ENCODE measurements at regions not wholly inside any gene's neighbourhood (a gene's known extent, or its start where the extent isn't known, plus 50 kb on each side); places are given as distances from the start of the nearest gene placed in this dataset.
"Not testable (repeated sequence)": the region's sequence is repeated elsewhere in the genome, so short reads cannot be mapped to it uniquely, and the experiment has no call there.

DNA sequence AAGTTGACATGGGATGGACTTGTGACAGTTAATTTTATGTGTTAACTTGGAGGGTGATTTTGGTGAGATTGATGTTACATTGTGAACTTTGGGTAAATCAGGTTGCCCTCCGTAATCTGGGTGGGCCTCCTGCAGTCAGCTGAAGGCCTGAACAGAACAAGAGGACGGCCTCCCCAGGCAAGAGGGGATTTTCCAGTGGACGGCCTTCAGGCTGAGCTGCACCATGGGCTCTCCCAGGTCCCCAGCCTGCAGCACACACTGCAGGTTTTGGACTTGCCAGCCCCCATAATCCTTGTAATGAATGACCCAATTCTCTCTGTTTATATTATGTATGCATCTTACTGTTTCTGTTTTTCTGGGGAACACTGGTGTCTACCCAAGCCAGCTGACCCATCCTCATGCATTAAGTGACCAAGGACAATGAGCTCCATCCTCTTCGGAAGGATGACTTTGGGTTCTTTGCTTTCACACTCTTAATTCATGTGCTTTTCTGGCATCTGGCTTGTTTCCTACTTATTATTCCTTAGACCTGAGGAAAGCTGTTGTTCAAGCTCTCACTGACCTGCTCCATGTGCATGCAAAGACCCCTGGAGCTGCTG lies 64.2 kb downstream of the DACT2 start:
- no peak for DNase-seq (ENCODE audit: low spot score)

DNA sequence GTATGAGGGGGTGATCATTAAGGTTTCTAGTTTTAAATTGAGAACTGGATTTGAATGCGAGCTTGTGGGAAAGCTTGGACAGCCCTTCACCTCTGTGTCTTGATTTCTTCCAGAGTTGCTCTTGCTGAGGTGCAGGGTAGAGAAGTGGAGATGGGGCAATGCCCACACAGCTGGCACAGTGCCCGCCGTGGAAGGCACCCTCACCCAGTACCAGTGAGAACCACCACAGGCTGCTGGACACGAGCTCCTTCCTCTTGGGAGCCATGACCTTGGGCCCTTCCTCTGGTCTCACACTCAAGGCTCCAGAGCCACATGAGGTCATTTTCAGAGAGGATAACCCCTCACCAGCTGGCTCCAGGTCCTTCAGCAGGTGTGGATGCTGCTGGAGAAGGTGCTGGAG lies 67.3 kb downstream of the DACT2 start:
- DNase-seq (ENCODE audit: low spot score), result no peak

GRCh38 chr6:168250250-168250649 lies 69.3 kb downstream of the DACT2 start:
- DNase-seq (ENCODE audit: low spot score), result no peak

GRCh38 chr6:168249746-168250145 lies 69.8 kb downstream of the DACT2 start:
- no peak for DNase-seq (ENCODE audit: low spot score)

- DNase-seq (ENCODE audit: low spot score), result no peak
These were observed 71.4 kb downstream of the DACT2 start for GRCh38 chr6:168248148-168248620.

GRCh38 chr6:168247443-168248147 lies 72.0 kb downstream of the DACT2 start:
- no peak for DNase-seq (ENCODE audit: low spot score)

GRCh38 chr6:168244961-168245551 lies 74.5 kb downstream of the DACT2 start:
- no peak for DNase-seq (ENCODE audit: low spot score)

DNA sequence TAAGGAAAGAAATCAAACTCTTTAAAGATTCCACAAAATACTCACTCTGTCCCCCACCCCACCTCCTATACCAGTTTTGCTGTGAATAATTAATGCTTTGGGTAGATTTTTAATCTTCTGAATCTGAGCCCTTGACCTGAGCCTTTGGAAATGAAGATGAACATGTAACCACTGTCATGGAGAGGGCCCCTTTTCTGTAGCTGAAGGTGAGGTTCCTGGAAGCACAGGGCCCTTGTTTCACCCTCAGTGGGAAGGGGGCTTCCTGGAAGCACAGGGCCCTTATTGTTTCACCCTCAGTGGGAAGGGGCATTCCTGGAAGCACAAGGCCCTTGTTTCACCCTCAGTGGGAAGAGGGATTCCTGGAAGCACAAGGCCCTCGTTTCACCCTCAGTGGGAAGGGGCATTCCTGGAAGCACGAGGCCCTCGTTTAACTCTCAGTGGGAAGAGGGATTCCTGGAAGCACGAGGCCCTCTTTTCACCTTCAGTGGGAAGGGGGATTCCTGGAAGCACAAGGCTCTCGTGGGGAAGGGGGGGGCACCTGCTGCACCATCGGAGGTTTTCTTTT lies 75.7 kb downstream of the DACT2 start:
- DNase-seq (ENCODE audit: low spot score), result no peak

DNA sequence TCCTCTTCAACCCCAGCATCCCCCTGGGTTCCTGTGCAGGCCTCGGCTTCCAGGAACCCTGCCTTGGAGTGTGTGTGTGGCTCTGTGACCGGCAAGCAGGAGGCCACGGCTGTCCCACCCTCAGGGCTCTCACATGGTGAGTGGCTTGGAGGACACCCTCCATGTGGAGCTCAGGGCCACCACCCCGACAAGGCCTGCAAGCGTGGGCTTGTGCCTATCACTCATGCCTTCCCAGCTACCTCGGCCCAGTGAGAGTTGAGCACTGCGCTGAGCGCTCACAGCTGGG lies 76.7 kb downstream of the DACT2 start:
- DNase-seq (ENCODE audit: low spot score), result no peak

DNA sequence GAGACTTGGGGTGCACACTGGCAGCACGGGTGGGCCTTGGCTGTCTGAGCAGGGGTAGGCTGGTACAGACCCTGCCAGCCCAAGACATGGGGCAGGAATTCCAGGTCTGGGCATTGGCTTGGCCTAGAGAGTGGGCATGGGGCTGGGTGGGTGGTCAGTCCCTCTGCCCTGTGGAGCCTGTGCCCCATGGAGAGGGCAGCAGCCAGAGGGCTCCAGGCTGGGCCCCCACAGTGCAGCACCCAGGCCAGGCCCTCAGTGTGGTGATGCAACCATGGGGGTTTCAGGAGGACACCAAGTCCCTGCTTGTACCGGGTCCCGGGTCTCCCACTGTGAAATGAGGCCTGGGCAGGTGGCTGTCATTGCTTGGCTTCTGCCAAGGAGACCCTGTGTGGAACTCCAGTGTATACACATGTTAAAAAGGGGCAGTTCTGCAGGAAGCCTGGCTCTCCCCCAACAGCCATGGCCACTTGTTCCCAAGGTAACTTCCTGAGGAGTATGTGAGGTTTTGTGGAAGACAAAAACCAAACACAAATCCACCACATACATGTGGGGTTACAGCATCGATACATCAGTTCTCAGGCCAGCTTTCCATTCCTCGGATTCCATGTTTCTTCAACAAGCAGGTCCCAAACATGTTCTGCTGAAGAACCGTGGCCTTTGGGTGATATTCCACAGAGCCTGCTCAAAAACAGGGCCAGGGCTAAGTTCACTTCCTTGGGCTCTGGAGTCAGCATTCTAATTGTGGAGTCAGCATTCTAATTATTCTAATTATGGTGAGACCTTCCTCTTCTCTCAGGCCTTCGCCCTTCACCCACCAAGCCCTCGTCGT lies 77.3 kb downstream of the DACT2 start:
- no peak for DNase-seq (ENCODE audit: low spot score)

DNA sequence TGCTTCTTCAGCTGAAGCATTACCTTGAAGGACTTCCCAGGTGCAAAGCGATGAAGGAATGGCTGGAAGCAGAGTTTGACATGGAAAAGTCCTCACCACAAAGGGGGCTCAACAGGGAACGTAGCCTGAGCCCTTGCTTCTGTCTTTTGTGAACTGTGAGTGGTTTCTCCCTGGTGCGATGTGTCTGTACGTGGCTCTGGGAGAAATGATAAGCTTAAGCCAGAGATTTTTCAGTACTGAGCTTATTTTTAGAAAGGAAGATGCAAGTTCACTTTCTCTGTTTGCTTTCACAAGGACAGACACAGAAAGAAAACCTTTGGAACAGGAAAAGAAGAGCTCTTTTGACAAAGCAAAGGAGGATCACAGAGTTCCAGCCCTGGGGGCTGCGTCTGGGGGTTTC lies 79.4 kb downstream of the DACT2 start:
- DNase-seq (ENCODE audit: low spot score), result no peak

GRCh38 chr6:168239044-168239773 lies 80.4 kb downstream of the DACT2 start:
- no peak for DNase-seq (ENCODE audit: low spot score)

- no peak for DNase-seq (ENCODE audit: low spot score)
These were observed 81.2 kb downstream of the DACT2 start for GRCh38 chr6:168238159-168238909.

DNA sequence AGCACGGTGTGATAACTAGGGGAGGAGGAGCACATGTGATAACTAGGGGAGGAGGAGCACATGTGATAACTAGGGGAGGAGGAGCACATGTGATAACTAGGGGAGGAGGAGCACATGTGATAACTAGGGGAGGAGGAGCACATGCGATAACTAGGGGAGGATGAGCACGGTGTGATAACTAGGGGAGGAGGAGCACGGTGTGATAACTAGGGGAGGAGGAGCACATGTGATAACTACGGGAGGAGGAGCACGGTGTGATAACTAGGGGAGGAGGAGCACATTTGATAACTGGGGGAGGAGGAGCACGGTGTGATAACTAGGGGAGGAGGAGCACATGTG lies 85.7 kb downstream of the DACT2 start:
- not testable (repeated sequence) for DNase-seq (ENCODE audit: low spot score)

GRCh38 chr6:168232989-168233874 lies 86.3 kb downstream of the DACT2 start:
- DNase-seq (ENCODE audit: low spot score), result no peak

DNA sequence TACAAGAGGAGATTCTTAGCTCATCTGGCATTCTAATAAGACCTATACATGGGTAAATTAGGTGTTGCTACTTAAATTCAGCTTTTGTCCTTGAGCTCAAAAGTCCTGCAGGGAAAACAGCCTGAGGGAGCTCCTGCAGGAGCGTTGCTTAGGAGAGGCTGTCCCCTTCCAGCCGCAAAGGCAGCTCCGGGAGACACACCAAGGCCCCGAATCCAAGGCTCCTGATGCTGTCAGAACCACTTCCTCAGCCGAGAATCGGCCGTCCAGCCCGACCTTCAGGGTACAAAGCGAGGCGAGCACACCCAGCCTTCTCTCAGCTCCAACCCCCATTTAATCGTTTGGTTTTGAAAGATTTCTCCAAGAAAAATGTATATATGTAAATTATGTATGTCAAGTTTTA lies 87.0 kb downstream of the DACT2 start:
- no peak for DNase-seq (ENCODE audit: low spot score)

DNA sequence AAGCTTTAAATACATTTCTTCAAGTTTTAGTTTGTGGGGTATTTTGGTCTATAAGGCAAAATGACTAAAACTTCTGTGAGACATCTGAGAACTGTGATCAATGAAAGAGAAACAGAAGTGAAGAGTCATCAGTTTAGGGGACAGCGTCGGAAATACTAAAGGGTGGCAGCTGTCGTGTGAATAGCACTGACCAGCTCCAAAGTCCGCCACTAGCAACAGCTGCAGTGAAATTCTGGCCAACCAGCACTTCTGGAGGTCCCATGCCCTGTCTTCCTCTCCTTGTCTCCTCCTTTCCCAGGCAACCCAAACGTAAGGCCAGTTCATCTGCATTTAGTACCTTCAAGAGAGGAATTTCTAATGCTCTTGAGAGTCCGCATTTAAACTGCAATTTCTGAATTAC lies 87.5 kb downstream of the DACT2 start:
- no peak for DNase-seq (ENCODE audit: low spot score)

DNA sequence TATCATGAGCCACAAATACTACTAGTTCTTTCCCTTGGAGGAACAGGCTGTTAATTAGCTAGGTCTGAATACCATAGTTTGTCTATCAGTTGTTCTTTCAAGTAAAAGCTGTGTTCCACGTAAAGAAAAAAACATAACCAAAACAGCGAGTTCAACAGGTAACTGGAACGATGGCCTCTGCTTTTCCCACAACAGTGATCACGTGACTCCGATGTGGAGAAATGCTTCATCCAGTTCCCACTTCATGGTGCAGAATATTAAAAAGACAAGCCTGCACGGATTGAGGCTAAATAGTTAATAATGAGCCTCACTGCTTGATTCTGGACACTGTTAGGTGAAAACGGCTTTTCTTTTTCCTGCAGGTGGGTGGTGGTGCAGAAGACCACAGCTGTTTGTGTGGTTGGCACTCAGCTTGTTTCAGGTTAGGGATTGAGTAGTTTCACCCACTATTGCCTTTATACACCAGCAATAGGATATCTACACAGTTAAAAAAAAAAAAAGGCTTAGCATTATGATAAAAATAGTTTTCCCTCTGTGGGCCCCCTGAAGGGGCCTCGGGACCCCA lies 88.1 kb downstream of the DACT2 start:
- no peak for DNase-seq (ENCODE audit: low spot score)

- no peak for DNase-seq (ENCODE audit: low spot score)
These were observed 90.2 kb downstream of the DACT2 start for GRCh38 chr6:168229368-168229752.

Measured in hepatic stellate cell (primary cell).